ENCODE measurements at regions not wholly inside any gene's neighbourhood (a gene's known extent, or its start where the extent isn't known, plus 50 kb on each side); places are given as distances from the start of the nearest gene placed in this dataset.
A peak's percentile ranks its signal among the peaks of the same experiment; 100 is the strongest.

- Histone ChIP-seq H3K27me3 (ENCODE audit: insufficient read depth, low read length) (no peaks in the 10 kb centered on the region), H3K27ac (ENCODE audit: low read depth, low read length) (no peak overlapping the region), H3K4me3 (ENCODE audit: low read depth, low read length) (no peak overlapping the region), H3K4me1 (ENCODE audit: control insufficient read depth, insufficient read depth, low read length, unreplicated experiment) (no peaks in the 10 kb centered on the region), H2AFZ (ENCODE audit: low read length, unreplicated experiment) (no peak overlapping the region), H3K79me2 (ENCODE audit: control insufficient read depth, insufficient read depth, low read length, unreplicated experiment) (no peaks in the 10 kb centered on the region), H3K36me3 (ENCODE audit: insufficient read depth, low read length) (no peaks in the 10 kb centered on the region)
Measured at GRCh38 chr2:182634386-182634785, 81.7 kb upstream of the DNAJC10 start.

DNA sequence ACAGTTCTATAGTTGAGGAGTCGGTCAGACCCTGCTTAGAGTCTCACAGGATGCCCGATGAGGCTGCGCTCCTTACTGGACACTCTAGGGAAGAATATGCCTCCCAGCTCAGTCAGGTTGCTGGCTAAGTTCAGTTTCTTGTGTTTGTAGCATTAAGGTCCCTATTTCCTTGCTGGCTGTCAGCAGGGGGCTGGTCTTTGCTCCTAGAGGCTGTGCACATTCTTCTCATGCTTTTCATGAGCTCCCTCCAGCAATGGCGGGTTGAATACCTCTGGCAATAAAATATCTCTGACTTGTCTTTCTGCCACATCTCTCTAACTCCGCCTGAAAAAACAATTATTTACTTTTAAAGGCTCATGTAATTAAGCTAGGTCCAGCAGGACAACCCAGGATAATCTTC, 79.4 kb upstream of the DNAJC10 start:
- H3K4me1 ChIP-seq (ENCODE audit: control insufficient read depth, insufficient read depth, low read length, unreplicated experiment), result no peaks in the 10 kb centered on the region
- H3K4me3 ChIP-seq (ENCODE audit: low read depth, low read length), result no peak overlapping the region
- no peaks in the 10 kb centered on the region for H3K79me2 ChIP-seq (ENCODE audit: control insufficient read depth, insufficient read depth, low read length, unreplicated experiment)
- H3K36me3 ChIP-seq (ENCODE audit: insufficient read depth, low read length), result no peaks in the 10 kb centered on the region
- H3K27me3 ChIP-seq (ENCODE audit: insufficient read depth, low read length), result no peaks in the 10 kb centered on the region
- H3K27ac ChIP-seq (ENCODE audit: low read depth, low read length), result no peak overlapping the region
- no peak overlapping the region for H2AFZ ChIP-seq (ENCODE audit: low read length, unreplicated experiment)

DNA sequence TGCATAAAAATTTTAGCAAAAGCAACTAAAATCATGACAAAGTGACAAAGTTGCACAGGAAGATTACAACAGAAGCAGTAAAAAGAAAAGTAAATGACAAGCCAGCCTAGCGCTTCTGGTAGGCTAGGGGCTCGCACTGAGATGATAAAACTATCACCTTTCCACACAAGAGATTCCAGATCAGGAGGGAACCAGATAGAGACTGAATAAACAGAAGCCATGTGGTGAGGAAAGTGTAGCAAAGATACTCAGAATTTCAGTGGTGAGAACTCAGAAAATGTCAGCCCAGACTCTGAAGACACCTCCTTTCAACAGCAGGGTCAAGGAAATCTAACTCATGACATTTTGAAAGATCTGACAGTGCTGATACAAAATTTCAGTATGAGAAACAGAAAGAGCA, 77.4 kb upstream of the DNAJC10 start:
- Histone ChIP-seq H3K27ac (ENCODE audit: low read depth, low read length) (no peak overlapping the region), H3K79me2 (ENCODE audit: control insufficient read depth, insufficient read depth, low read length, unreplicated experiment) (no peaks in the 10 kb centered on the region), H3K4me3 (ENCODE audit: low read depth, low read length) (no peak overlapping the region), H2AFZ (ENCODE audit: low read length, unreplicated experiment) (no peak overlapping the region), H3K36me3 (ENCODE audit: insufficient read depth, low read length) (no peaks in the 10 kb centered on the region), H3K27me3 (ENCODE audit: insufficient read depth, low read length) (no peaks in the 10 kb centered on the region), H3K4me1 (ENCODE audit: control insufficient read depth, insufficient read depth, low read length, unreplicated experiment) (no peaks in the 10 kb centered on the region)

GRCh38 chr2:182639971-182640370, 76.1 kb upstream of the DNAJC10 start:
- no peaks in the 10 kb centered on the region for H3K36me3 ChIP-seq (ENCODE audit: insufficient read depth, low read length)
- H3K4me1 ChIP-seq (ENCODE audit: control insufficient read depth, insufficient read depth, low read length, unreplicated experiment), result peaks cover 5% of the 10 kb centered on the region
- H3K27me3 ChIP-seq (ENCODE audit: insufficient read depth, low read length), result no peaks in the 10 kb centered on the region
- H2AFZ ChIP-seq (ENCODE audit: low read length, unreplicated experiment), result no peak overlapping the region
- H3K79me2 ChIP-seq (ENCODE audit: control insufficient read depth, insufficient read depth, low read length, unreplicated experiment), result no peaks in the 10 kb centered on the region
- no peak overlapping the region for H3K27ac ChIP-seq (ENCODE audit: low read depth, low read length)
- no peak overlapping the region for H3K4me3 ChIP-seq (ENCODE audit: low read depth, low read length)

DNA sequence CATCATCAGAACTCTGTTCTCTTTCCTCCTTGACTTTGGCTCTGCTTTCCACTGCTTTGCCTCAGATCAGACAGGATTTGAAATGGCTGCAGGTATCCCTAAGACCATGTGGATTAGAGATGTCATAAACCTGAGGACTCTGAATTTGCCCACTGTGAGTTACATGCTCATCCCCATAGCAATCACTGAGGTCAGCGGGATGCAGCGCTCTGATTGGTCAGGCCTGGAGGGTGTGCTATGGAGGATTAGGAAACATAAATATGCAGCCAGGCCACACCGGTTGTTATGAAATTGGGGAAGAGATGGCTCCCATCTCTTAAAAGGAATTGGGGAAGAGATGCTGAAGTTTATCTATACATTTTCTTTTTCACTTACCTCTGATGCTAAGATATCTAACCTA, 73.7 kb upstream of the DNAJC10 start:
- Histone ChIP-seq H3K4me1 (ENCODE audit: control insufficient read depth, insufficient read depth, low read length, unreplicated experiment) (peaks cover 5% of the 10 kb centered on the region), H3K27ac (ENCODE audit: low read depth, low read length) (no peak overlapping the region), H3K4me3 (ENCODE audit: low read depth, low read length) (no peak overlapping the region), H3K36me3 (ENCODE audit: insufficient read depth, low read length) (no peaks in the 10 kb centered on the region), H2AFZ (ENCODE audit: low read length, unreplicated experiment) (peak overlapping the region; percentile 13), H3K27me3 (ENCODE audit: insufficient read depth, low read length) (no peaks in the 10 kb centered on the region), H3K79me2 (ENCODE audit: control insufficient read depth, insufficient read depth, low read length, unreplicated experiment) (no peaks in the 10 kb centered on the region)

GRCh38 chr2:182646763-182647498, 69.1 kb upstream of the DNAJC10 start:
- H3K27ac ChIP-seq (ENCODE audit: low read depth, low read length), result no peak overlapping the region
- H3K27me3 ChIP-seq (ENCODE audit: insufficient read depth, low read length), result no peaks in the 10 kb centered on the region
- H3K4me1 ChIP-seq (ENCODE audit: control insufficient read depth, insufficient read depth, low read length, unreplicated experiment), result peaks cover 9% of the 10 kb centered on the region
- no peaks in the 10 kb centered on the region for H3K36me3 ChIP-seq (ENCODE audit: insufficient read depth, low read length)
- no peak overlapping the region for H3K4me3 ChIP-seq (ENCODE audit: low read depth, low read length)
- H3K79me2 ChIP-seq (ENCODE audit: control insufficient read depth, insufficient read depth, low read length, unreplicated experiment), result no peaks in the 10 kb centered on the region
- no peak overlapping the region for H2AFZ ChIP-seq (ENCODE audit: low read length, unreplicated experiment)

- peaks cover 9% of the 10 kb centered on the region for H3K4me1 ChIP-seq (ENCODE audit: control insufficient read depth, insufficient read depth, low read length, unreplicated experiment)
- no peaks in the 10 kb centered on the region for H3K79me2 ChIP-seq (ENCODE audit: control insufficient read depth, insufficient read depth, low read length, unreplicated experiment)
- no peaks in the 10 kb centered on the region for H3K36me3 ChIP-seq (ENCODE audit: insufficient read depth, low read length)
- H3K4me3 ChIP-seq (ENCODE audit: low read depth, low read length), result no peak overlapping the region
- no peaks in the 10 kb centered on the region for H3K27me3 ChIP-seq (ENCODE audit: insufficient read depth, low read length)
- H3K27ac ChIP-seq (ENCODE audit: low read depth, low read length), result no peak overlapping the region
- H2AFZ ChIP-seq (ENCODE audit: low read length, unreplicated experiment), result no peak overlapping the region
Measured at GRCh38 chr2:182647499-182647787, 68.6 kb upstream of the DNAJC10 start.

GRCh38 chr2:182649316-182649715, 66.7 kb upstream of the DNAJC10 start:
- Histone ChIP-seq H2AFZ (ENCODE audit: low read length, unreplicated experiment) (no peak overlapping the region), H3K27me3 (ENCODE audit: insufficient read depth, low read length) (no peaks in the 10 kb centered on the region), H3K4me3 (ENCODE audit: low read depth, low read length) (no peak overlapping the region), H3K36me3 (ENCODE audit: insufficient read depth, low read length) (no peaks in the 10 kb centered on the region), H3K4me1 (ENCODE audit: control insufficient read depth, insufficient read depth, low read length, unreplicated experiment) (peaks cover 4% of the 10 kb centered on the region), H3K79me2 (ENCODE audit: control insufficient read depth, insufficient read depth, low read length, unreplicated experiment) (no peaks in the 10 kb centered on the region), H3K27ac (ENCODE audit: low read depth, low read length) (no peak overlapping the region)

- H3K79me2 ChIP-seq (ENCODE audit: control insufficient read depth, insufficient read depth, low read length, unreplicated experiment), result no peaks in the 10 kb centered on the region
- H3K4me3 ChIP-seq (ENCODE audit: low read depth, low read length), result no peak overlapping the region
- H2AFZ ChIP-seq (ENCODE audit: low read length, unreplicated experiment), result no peak overlapping the region
- H3K4me1 ChIP-seq (ENCODE audit: control insufficient read depth, insufficient read depth, low read length, unreplicated experiment), result peaks cover 4% of the 10 kb centered on the region
- H3K36me3 ChIP-seq (ENCODE audit: insufficient read depth, low read length), result no peaks in the 10 kb centered on the region
- no peak overlapping the region for H3K27ac ChIP-seq (ENCODE audit: low read depth, low read length)
- H3K27me3 ChIP-seq (ENCODE audit: insufficient read depth, low read length), result no peaks in the 10 kb centered on the region
Measured at GRCh38 chr2:182650704-182651103, 65.4 kb upstream of the DNAJC10 start.

DNA sequence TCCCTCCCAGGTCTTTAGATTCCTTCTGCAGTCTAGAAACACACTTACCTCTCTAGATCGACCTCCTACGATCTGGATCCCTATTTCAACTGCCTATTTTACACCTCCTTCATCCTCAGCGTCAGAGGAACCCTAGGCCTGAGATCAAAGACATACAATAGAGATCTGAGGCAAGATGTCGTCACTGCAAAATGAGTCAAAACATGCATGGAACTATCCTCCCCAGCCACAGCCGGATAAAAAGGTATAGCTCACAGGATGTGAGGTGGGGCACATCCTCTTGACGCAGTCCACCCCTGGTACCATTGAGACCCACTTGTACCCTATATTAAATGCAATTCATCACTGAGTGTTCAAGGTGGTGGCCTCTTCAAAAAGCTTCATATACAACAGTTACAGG, 63.7 kb upstream of the DNAJC10 start:
- Histone ChIP-seq H3K27me3 (ENCODE audit: insufficient read depth, low read length) (no peaks in the 10 kb centered on the region), H3K4me3 (ENCODE audit: low read depth, low read length) (no peak overlapping the region), H3K79me2 (ENCODE audit: control insufficient read depth, insufficient read depth, low read length, unreplicated experiment) (no peaks in the 10 kb centered on the region), H3K27ac (ENCODE audit: low read depth, low read length) (no peak overlapping the region), H3K36me3 (ENCODE audit: insufficient read depth, low read length) (no peaks in the 10 kb centered on the region), H3K4me1 (ENCODE audit: control insufficient read depth, insufficient read depth, low read length, unreplicated experiment) (peaks cover 4% of the 10 kb centered on the region), H2AFZ (ENCODE audit: low read length, unreplicated experiment) (no peak overlapping the region)

GRCh38 chr2:182655750-182656149, 60.3 kb upstream of the DNAJC10 start:
- Histone ChIP-seq H3K27ac (ENCODE audit: low read depth, low read length) (no peak overlapping the region), H3K4me1 (ENCODE audit: control insufficient read depth, insufficient read depth, low read length, unreplicated experiment) (no peaks in the 10 kb centered on the region), H3K27me3 (ENCODE audit: insufficient read depth, low read length) (no peaks in the 10 kb centered on the region), H2AFZ (ENCODE audit: low read length, unreplicated experiment) (no peak overlapping the region), H3K4me3 (ENCODE audit: low read depth, low read length) (no peak overlapping the region), H3K79me2 (ENCODE audit: control insufficient read depth, insufficient read depth, low read length, unreplicated experiment) (no peaks in the 10 kb centered on the region), H3K36me3 (ENCODE audit: insufficient read depth, low read length) (no peaks in the 10 kb centered on the region)
